Glomerular visceral epithelial cell (primary cell): ENCODE measurements at regions not wholly inside any gene's neighbourhood (a gene's known extent, or its start where the extent isn't known, plus 50 kb on each side); places are given as distances from the start of the nearest gene placed in this dataset.

Source experiments
- DNase-seq: peaks from one replicate; pipeline ENCODE4 v3.0.0-alpha.2; 2016; ENCODE audit errors: extremely low spot score

DNA sequence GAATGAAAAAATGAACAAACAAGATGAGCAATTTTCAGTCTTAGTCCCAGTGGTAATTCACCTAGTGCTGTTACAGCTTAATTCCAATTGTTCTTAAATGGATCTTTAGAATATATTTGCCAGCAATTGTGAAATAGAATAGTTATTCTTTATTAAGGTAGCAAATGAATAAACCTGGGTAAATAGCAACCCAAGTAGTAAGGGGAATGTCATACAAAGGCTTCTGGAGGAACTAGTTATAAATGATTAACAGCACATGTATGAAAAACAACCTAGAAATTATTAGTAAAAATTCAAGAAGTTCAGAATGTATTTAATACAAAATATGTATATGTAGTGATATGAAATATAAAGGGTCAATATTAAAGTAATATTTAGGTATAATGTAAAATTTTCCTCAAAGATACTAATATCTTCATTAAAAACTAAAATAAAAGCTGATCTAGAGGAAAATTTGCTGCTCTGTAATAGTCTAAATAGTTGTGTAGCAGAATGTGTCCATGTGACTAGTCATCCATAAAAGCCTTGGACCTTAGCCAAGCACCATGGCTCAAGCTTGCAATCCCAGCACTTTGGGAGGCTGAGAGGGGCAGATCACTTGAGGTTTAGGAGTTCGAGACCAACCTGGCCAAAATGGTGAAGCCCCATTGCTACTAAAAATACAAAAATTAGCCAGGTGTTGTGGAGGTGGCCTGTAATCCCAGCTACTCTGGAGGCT lies 535.9 kb upstream of the ATXN8OS start:
- peak; percentile 51 for DNase-seq

DNA sequence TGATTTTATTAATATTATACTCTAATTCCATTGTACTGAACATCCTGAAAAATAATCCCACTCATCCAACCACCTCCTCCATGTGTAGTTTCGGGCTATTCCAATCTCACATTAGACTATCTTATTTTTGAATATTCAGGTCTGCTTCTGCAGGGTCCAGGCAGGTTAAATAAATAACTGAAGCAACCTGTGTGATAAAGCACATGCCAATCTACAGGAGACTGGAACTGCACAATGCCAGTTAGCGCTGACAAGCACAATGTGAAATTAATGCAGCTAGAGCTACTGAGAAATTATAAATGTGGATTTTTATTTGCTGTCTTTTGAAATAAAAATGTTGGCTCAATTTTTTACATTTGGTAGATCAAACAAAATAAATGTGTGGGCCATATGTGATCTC lies 540.1 kb upstream of the ATXN8OS start:
- DNase-seq = no peak

GRCh38 chr13:69566104-69566716 lies 541.4 kb upstream of the ATXN8OS start:
- DNase-seq = no peak

- peak; percentile 83 for DNase-seq
These were observed 542.3 kb upstream of the ATXN8OS start for GRCh38 chr13:69565334-69565733.

DNA sequence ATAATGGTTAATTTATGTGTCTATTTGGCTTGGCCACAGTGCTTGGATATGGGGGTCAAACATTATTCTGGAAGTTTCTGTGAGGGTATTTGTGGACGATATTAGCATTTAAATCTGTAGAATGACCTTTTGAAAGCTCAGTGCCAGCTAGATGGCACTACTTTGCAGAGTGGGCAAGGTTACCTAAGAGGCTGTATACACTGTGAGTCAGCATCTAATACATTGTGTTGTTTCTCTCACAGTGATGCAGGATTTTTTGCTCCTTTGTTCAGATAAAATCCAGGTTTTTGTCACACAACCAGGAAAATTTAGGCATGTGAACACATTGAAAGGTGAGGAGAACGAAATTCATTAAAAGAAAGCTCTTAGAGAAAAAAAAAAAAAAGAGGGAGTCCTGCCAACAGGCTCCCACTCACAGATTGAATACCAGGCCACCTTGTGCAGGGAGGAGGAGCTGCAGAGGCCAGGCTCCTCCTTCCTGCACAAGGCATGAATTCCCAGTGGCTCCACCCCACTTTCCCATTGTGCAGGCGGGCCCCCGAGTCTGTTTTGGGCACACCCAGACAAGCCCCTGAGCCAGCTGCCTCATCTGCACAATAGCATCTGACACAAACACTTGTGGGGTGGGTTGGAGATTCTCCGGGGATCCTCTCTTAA lies 551.0 kb upstream of the ATXN8OS start:
- DNase-seq = no peak

GRCh38 chr13:69553976-69554375 lies 553.6 kb upstream of the ATXN8OS start:
- DNase-seq = no peak

- no peak for DNase-seq
These were observed 556.4 kb upstream of the ATXN8OS start for GRCh38 chr13:69551193-69551592.

DNA sequence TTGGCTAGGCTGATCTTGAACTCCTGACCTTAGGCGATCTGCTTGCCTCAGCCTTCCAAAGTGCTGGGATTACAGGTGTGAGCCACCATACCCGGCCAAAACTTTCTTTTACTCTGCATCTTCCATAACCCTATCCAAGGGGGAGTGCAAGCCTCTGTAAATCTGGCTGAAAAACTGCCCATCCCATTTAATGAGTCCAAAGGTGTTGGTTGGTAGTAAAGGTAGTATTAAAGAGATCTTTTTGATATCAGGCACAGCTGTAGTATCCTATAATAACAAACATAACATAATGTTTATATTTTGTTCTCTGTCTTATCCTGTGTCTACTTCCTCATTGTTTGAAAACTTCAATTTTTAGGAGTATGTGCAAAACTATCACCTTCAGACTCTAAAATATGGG lies 559.8 kb upstream of the ATXN8OS start:
- DNase-seq = no peak

- no peak for DNase-seq
These were observed 562.1 kb upstream of the ATXN8OS start for GRCh38 chr13:69545551-69545950.

- DNase-seq = peak; percentile 18
These were observed 583.0 kb upstream of the ATXN8OS start for GRCh38 chr13:69524459-69525150.

GRCh38 chr13:69496981-69497380 lies 610.6 kb upstream of the ATXN8OS start:
- no peak for DNase-seq

- no peak for DNase-seq
These were observed 612.5 kb upstream of the ATXN8OS start for GRCh38 chr13:69495096-69495495.

DNA sequence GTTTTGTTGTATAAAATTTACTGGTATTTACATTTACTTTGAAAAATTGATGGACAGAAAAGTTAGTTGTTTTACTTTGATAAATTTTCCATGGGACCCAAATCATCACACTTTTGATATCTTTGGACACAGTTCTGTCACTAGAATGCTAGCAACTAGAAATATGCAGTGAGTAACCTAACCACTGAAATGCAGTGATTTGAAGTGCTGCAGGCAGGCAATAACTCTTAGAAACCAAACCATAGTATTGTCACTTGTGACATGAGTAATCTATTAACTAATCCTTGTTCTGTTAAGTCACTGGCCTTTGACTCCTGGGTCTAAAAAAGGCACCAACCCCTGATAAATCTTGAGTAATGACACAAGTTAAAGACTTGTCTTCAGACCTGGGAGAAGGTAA lies 620.0 kb upstream of the ATXN8OS start:
- DNase-seq = no peak

DNA sequence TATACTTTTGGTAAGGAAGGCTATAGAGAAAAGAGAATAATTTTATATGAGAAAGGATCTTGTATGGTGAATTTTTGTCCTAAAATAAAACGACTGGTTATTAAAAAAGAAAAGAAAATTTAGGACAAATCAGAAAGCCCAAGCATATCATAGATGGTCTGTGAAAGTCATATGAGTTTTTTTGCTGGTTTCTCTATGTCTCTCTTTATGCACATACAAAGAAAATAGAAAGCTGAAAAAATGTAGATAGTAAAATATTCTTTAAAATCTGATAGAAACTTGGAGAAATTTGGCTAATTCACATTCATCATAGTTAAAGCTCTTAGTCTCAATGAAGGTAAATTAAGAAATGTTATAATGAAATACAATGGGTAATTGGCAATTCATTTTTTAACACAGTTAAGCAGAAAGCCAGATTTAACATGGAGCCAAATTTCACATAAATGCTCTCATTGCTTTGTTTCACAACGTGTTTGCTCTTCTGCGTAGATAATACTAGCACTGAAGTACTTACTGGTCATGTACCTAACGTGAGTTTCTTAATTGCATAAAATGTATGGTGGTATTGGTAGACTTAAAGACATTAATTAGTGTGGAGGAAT lies 621.5 kb upstream of the ATXN8OS start:
- no peak for DNase-seq

DNA sequence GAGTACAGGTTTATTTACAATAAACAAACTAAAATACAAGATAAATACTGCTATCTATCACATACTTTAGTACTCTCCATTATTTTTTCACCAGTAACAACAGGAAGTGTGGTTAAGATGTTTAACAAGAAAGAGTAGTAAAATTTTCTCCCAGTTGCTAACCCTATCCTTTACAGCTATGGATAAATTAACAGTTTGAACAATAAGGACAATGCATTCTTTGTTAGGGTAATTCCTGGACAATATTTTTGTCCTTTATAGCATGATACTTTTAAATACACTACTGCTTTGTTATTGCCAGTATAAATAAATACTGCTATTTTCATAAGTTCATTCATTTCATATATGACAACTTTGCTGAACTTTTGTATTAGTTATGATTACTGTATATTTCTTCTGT lies 630.2 kb upstream of the ATXN8OS start:
- DNase-seq = no peak

- no peak for DNase-seq
These were observed 633.5 kb upstream of the ATXN8OS start for GRCh38 chr13:69474011-69474685.

- DNase-seq = no peak
These were observed 639.0 kb upstream of the ATXN8OS start for GRCh38 chr13:69468624-69469023.

DNA sequence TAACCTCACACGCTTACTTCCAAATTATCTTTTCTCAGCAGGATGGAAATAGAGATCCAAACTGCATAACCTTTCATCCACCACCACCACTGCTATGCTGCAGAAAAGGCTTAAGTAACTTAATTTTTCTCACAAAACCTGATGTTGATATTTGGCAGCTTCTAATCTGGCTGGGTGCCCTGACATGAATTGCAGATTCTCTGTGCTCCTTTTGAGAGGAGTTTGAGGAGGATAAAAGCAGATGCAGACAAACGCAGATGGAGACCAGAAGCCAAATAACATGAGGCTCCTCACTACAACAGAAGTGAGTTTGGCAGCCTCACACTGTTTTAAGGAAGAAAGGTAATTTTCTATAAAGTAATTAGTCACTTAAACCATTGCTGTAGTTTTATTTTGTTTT lies 646.2 kb upstream of the ATXN8OS start:
- no peak for DNase-seq

GRCh38 chr13:69459346-69459745 lies 648.3 kb upstream of the ATXN8OS start:
- no peak for DNase-seq

DNA sequence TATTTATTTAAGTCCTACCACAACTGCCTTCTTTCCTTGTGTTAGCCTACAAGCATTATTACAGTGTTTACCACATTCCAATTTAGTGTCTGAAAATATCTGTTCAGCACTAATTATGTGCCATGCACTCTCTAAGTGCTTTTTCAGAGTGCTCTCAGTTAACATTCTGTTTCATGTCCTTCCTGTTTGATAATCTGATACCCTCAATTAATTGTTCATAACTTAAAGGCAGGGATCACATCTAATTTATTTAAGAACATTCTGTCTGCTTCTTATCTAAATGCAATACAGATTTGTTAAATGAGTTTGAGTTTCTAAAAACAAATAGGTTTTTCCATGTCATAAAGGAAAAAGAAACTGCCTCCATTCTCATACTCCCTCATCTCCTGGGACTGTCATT lies 649.6 kb upstream of the ATXN8OS start:
- no peak for DNase-seq

DNA sequence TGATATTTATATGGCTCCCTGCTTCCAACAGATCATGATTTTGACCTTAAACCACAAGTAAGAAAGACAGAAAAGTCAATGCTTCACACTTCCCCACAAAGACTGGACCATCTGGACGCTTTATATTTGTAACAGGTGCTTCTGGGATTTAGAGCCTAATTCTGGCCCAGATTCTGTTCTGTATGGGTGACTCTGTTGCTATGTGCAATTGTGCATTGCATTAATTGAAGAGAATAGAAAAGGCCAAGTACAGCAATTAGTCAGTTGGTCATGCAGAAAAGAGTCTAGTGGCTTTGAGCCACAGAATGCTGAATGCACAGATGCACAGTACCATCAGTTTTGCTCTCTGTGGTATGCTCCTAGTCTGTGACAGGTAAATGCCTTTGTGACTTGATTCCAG lies 657.4 kb upstream of the ATXN8OS start:
- no peak for DNase-seq

- DNase-seq = no peak
These were observed 682.4 kb upstream of the ATXN8OS start for GRCh38 chr13:69425235-69425634.
